HG02840 (cell line): ENCODE measurements at regions not wholly inside any gene's neighbourhood (a gene's known extent, or its start where the extent isn't known, plus 50 kb on each side); places are given as distances from the start of the nearest gene placed in this dataset.
"Not testable (repeated sequence)": the region's sequence is repeated elsewhere in the genome, so short reads cannot be mapped to it uniquely, and the experiment has no call there.

Experiments
- ATAC-seq: cut with Tn5 transposase; IDR thresholded peaks from one replicate; pipeline ENCODE4 v1.9.1; 2021; ENCODE audit warnings: mild to moderate bottlenecking, moderate library complexity, moderate number of reproducible peaks; ENCODE audit not compliant: unreplicated experiment, low FRiP score

GRCh38 chr5:58312299-58312698 is 147.6 kb downstream of the PLK2 start:
- no peak for ATAC-seq

DNA sequence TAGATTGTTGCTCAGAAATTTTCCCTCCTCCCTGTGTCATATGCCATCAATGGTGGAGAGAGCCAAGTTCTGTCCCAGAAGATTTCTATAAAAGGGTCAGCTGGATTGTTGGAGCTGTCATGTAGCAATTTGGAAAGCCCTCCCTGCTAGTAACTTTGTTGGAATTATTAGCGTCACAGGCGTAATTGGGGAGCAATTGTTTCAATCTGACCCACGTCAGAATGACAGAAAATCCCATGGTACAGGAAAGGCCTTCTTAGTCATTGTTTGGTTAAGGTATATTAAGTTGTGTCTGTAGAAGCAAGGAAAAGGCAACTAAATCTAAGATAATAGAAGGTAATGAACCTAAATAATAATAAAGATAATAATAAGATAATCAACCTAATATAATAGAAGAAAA is 148.4 kb downstream of the PLK2 start:
- ATAC-seq: no peak

GRCh38 chr5:58308384-58308783 is 151.5 kb downstream of the PLK2 start:
- ATAC-seq: not testable (repeated sequence)

GRCh38 chr5:58300346-58300895 is 159.5 kb downstream of the PLK2 start:
- no peak for ATAC-seq

DNA sequence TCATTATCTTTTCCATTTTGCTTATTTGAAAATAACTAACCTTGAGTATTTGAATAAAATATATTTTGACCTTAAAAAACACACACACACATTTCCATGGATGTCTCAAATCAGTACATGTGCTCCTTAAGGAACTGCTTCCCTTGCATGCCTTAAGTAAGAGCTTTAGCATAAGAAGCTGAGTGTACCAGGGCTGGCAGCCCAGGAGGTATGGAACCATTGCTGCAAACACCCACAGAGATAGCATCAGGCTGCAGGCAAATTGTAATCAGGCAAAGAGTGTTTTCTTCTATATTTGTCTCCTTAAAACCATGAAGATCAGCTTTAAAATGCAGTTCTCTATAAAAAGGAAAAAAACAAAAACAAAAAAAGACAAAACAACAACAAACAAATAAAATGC is 160.6 kb downstream of the PLK2 start:
- ATAC-seq: no peak

- ATAC-seq: no peak
Measured at GRCh38 chr5:58294598-58295305, 165.1 kb downstream of the PLK2 start.

DNA sequence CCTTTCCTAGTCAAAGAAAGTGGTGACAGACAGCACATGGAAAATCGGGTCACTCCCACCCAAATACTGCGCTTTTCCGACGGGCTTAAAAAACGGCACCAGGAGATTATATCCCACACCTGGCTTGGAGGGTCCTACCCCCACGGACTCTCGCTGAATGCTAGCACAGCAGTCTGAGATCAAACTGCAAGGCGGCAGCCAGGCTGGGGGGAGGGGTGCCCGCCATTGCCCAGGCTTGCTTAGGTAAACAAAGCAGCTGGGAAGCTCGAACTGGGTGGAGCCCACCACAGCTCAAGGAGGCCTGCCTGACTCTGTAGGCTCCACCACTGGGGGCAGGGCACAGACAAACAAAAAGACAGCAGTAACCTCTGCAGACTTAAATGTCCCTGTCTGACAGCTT is 171.6 kb downstream of the PLK2 start:
- not testable (repeated sequence) for ATAC-seq

DNA sequence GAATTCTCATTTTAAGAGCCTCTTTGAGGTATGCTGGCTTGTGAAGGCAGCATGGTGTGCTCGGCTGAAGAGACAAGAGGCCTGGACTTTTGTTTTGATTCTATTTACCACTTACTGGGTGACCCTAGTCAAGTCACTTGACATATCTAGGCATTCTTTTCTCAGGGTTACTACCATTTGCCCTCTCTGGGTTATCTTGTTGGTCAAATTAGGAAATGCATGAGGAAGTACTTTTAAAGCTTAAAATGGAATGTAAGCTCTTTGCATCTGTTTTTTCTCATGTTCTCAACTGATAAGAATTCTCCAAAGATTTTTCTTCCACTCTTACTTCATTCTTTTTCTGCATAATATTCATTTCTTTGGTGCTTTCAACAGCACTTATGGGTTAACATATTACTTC is 173.1 kb downstream of the PLK2 start:
- ATAC-seq: no peak

- ATAC-seq: no peak
Measured at GRCh38 chr5:58285900-58286299, 174.0 kb downstream of the PLK2 start.

DNA sequence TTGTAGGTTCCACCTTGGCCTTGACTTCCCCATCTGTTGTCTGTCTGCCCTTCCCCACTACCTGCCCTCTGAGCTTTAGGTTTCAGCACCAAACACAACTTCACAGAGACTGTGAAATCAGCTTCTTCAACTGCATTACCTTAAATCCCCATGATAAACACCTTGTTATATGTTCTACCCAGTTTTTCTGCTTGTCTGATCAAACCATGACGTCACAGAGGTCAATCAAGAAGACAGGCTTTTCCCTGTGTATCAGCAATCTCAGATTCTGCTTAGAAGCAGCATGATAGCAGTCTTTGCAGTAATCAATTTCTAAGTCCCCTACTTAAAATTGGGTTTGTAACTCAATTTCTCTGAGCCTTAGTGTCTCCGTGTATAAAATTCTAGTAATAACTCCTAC is 175.0 kb downstream of the PLK2 start:
- ATAC-seq: no peak

DNA sequence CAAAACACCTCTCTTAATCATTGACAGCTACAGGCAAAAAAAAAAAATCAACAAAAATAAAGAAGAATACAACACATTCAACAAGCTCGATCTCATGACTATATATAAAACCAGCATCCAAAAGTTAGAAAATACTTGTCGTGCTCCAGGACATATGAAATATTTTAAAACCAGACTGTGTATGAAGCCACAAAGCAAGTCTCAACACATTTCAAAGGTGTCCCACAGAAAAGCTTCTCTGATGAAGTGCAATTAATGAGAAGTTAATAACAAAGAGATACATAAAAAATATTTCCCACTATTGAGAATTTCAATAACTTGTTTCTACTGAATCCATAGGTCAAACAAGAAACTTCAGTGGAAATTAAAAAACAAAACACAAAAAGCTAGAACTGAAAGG is 178.7 kb downstream of the PLK2 start:
- ATAC-seq: no peak

- no peak for ATAC-seq
Measured at GRCh38 chr5:58279259-58279658, 180.6 kb downstream of the PLK2 start.

DNA sequence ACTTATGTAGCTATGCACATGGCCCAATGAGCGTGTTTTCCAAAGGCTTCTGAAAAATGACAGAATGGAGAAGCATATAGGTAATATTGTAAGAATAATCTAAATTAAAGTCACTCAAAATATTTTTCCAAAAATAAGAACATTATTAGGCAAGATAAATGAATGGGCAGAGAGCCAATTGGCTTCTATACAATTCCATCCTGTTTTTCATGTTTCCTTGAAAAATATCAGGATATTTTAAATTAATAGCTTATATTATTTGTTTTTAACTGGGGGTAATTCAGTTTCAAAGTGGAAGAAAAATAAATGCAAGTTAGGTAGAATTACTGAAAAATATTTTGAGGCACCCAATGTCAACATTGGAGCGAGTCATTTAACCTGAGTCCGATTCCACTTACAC is 183.5 kb downstream of the PLK2 start:
- ATAC-seq: no peak

GRCh38 chr5:58275516-58275915 is 184.4 kb downstream of the PLK2 start:
- no peak for ATAC-seq

GRCh38 chr5:58274191-58274590 is 185.7 kb downstream of the PLK2 start:
- ATAC-seq: no peak

- ATAC-seq: no peak
Measured at GRCh38 chr5:58273711-58274110, 186.2 kb downstream of the PLK2 start.

DNA sequence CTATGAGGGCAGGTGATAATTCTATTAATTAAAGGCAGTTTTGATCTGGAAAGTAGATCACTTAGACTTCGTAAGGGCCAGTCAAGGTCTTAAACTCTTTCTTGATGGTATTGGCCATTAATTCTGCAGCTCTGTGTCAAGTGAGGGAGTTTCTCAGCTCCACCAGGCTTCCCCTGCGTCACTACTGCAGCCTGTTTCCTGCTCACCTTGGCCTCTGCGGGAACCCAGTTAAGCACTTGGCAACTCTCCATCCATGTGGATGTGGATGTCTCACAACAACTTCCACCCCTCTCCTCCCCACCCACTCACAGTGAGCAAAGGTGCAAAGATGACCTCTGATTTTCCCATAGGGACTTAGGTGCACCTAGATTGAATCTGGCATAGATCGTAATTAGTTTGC is 191.6 kb downstream of the PLK2 start:
- ATAC-seq: no peak

DNA sequence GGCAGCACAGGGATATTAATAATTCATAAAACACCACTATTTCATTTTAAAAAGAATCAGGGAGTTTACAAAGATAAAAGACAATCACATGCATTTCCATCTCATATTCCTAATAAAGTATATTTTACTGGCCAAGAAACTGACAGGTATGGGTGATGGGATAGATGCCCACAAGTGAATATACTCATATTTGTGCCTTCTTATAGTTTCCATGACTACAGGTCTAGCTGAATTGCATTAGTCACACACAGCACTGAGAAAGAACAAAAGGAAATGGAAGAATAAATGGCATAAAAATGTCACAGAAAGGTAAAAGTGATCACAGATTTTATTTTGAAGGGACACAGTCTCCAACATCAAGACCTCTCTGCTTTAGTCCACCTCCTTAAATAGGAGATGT is 193.5 kb downstream of the PLK2 start:
- ATAC-seq: no peak

DNA sequence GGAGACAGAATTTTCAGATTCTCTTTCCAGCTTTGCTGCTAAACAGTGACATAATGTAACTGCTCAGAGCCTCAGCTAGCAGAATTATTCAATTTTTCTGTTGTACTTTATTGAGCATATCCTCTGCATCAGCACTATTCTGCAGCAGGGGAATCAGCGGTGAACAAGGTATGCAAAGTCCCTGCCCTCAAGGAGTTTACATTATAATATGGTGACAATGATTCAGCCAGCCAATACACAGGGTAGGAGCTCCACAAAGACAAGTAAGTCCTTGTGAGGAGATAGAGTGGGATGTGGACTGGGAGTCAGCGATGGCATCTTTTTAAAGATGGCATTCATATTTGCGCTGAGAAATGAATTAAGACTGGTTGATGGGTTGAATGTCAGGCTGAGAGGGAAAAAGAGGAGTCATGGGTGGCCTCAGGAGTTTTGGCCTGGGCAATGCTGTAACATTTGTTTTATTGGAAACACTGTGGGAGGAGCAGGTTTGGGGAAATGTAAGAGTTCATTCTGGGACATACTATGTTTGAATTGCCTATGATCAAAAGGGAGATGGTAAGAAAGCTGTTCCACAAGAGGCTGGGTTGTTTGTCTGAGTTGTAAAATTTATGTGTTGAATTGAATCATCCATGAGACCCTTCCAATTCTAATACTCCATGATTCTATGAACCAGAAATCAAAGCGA is 194.5 kb downstream of the PLK2 start:
- no peak for ATAC-seq

DNA sequence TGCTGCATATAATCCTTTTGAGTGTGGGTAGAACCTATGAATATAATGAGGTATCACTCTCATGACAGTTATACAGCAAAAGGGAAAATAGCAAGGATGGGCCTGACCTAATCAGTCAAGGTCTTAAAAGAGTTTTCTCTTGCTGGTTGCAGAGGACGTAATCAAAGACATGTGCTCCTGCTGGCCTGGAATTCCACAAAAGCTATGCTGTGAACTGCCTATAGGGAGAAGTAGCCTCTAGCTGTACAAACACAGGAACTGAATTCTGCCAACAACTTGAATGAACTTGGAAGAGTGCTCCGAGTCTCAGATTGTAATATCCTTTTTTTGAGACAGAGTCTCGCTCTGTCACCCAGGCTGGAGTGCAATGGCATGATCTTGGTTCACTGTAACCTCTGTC is 195.6 kb downstream of the PLK2 start:
- ATAC-seq: no peak

DNA sequence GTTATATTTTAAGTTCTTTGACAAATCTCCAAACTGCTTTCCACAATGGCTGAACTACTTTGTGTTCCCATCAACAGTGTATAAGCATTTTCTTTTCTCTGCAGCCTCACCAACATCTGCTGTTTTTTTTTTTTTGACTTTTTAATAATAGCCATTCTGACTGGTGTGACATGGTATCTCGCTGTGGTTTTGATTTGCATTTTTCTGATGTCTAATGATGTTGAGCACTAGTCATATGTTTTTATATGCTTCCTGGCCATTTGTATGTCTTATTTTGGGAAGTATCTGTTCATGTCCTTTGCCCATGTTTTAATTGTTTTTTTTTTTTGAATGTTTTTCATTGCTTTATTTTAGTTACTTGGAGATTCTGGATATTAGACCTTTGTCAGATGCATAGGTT is 196.6 kb downstream of the PLK2 start:
- ATAC-seq: no peak

DNA sequence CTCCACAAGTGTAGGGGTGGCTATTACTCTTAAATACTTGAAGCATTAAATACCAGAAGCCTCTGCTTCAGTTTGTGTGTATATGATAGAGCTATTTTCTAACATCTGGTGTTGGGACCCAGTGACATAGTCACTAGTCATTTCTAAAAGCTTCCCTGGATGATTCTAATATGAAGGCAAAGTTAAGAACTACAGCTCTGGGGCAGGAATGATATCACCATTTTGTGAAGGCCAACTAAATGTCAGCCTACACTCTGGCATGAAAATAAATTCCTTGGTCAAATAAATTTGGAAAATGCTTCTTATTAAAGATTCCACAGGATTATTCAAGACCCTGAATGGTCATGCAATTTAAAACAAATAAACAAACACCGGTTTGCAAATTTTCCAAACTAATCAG is 197.7 kb downstream of the PLK2 start:
- no peak for ATAC-seq
